Activated naive CD4-positive, alpha-beta T cell treated with anti-CD3 and anti-CD28 coated beads, Interleukin-2, amount 10 ng/mL, durations not matched to agents 7 days and 5 days (primary cell): ENCODE measurements at regions not wholly inside any gene's neighbourhood (a gene's known extent, or its start where the extent isn't known, plus 50 kb on each side); places are given as distances from the start of the nearest gene placed in this dataset.
A peak's percentile ranks its signal among the peaks of the same experiment; 100 is the strongest.

Experiments used
- CTCF ChIA-PET: fragments of 350-600 bp; sonication (Branson Sonifier 250); formaldehyde crosslinking; loops from one replicate; lab custom pipeline; 2021; ENCODE audit warnings: antibody characterized with exemption; lab: Charles Lee
- DNase-seq: peaks from one replicate; pipeline ENCODE4 v3.0.0-alpha.2; 2020
- H3K27ac Mint-ChIP-seq: one replicate; pipeline ENCODE4 v1.8.0; 2021; ENCODE audit warnings: mild to moderate bottlenecking, moderate library complexity, mixed read lengths
- H3K27me3 Mint-ChIP-seq: one replicate; pipeline ENCODE4 v1.8.0; 2021; ENCODE audit warnings: mild to moderate bottlenecking, mixed read lengths
- H3K36me3 Mint-ChIP-seq: one replicate; pipeline ENCODE4 v1.8.0; 2021; ENCODE audit warnings: mixed read lengths
- H3K4me1 Mint-ChIP-seq: one replicate; pipeline ENCODE4 v1.8.0; 2021; ENCODE audit warnings: mixed read lengths
- H3K4me3 Mint-ChIP-seq: one replicate; pipeline ENCODE4 v1.8.0; 2021; ENCODE audit warnings: mild to moderate bottlenecking, moderate library complexity, mixed read lengths
- H3K9me3 Mint-ChIP-seq: one replicate; pipeline ENCODE4 v1.8.0; 2021; ENCODE audit warnings: mixed read lengths

DNA sequence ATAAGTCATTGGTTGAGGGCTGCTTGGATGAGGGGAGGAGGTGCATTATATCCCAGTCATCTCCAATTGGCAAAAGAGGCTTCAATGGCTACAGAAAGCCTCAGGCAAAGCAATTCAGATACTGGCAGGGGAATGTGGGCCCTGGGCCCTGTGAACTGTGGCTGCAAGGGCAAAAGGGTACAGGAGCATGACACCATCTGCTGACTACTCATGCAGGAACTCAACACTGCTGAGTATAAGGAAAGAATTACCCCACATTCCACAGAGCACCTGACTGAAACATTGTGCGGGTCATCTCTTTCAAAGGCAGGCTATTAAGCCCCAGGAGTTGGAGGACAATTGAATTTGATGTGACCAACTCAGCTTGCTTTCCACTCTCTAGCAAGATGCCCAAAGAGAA lies 92.1 kb upstream of the SPTLC3 start:
- H3K27ac Mint-ChIP-seq: no peak overlapping the region
- H3K9me3 Mint-ChIP-seq: no peaks in the 10 kb centered on the region
- no peaks in the 10 kb centered on the region for H3K27me3 Mint-ChIP-seq
- H3K36me3 Mint-ChIP-seq: no peaks in the 10 kb centered on the region
- no peak overlapping the region for H3K4me3 Mint-ChIP-seq
- CTCF ChIA-PET: interaction anchor here (3.3 kb wide), 1 partner anchor 8 kb away, joined by 10 read pairs; no protein-coding TSS in a partner anchor
- no peaks in the 10 kb centered on the region for H3K4me1 Mint-ChIP-seq
- DNase-seq: no peak

DNA sequence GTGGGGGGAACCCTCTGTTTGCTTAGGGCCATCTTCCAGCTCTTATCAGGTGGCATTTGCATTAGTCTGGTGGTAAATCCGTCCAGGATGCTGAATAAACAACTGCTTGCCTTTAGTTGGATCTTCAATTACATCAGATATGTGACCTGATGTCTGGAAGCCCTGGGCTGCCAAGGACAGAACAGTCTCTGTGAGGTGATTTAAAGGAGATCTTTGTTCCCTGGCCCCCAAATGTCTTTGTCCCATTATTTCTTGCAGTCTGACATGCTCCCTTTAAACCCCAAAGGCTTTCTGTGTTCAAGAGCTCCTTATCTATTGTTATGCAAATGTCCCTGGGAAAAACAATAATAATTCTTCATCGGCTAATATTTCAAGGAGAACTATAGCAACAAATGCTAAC lies 84.6 kb upstream of the SPTLC3 start:
- CTCF ChIA-PET: interaction anchor here (1.4 to 2.7 kb wide), 6 partner anchors 8 to 379 kb away, joined by 3 to 16 read pairs (median 6); no protein-coding TSS in a partner anchor
- Mint-ChIP-seq H3K27ac (no peak overlapping the region), H3K4me1 (no peaks in the 10 kb centered on the region), H3K9me3 (no peaks in the 10 kb centered on the region), H3K4me3 (no peak overlapping the region), H3K36me3 (no peaks in the 10 kb centered on the region), H3K27me3 (no peaks in the 10 kb centered on the region)
- no peak for DNase-seq

GRCh38 chr20:12925210-12925755 lies 83.5 kb upstream of the SPTLC3 start:
- no peak overlapping the region for H3K27ac Mint-ChIP-seq
- no peak overlapping the region for H3K4me3 Mint-ChIP-seq
- no peaks in the 10 kb centered on the region for H3K36me3 Mint-ChIP-seq
- no peaks in the 10 kb centered on the region for H3K4me1 Mint-ChIP-seq
- no peaks in the 10 kb centered on the region for H3K9me3 Mint-ChIP-seq
- CTCF ChIA-PET: interaction anchor here (0.7 to 2.7 kb wide), 9 partner anchors 9 to 848 kb away, joined by 3 to 16 read pairs (median 5); no protein-coding TSS in a partner anchor
- H3K27me3 Mint-ChIP-seq: no peaks in the 10 kb centered on the region
- peak; percentile 44 for DNase-seq

GRCh38 chr20:12925863-12926793 lies 82.6 kb upstream of the SPTLC3 start:
- no peaks in the 10 kb centered on the region for H3K36me3 Mint-ChIP-seq
- CTCF ChIA-PET: interaction anchor here (0.7 to 2.7 kb wide), 6 partner anchors 10 to 377 kb away, joined by 3 to 16 read pairs (median 6); no protein-coding TSS in a partner anchor
- no peaks in the 10 kb centered on the region for H3K9me3 Mint-ChIP-seq
- H3K4me1 Mint-ChIP-seq: no peaks in the 10 kb centered on the region
- DNase-seq: no peak
- no peak overlapping the region for H3K27ac Mint-ChIP-seq
- no peak overlapping the region for H3K4me3 Mint-ChIP-seq
- H3K27me3 Mint-ChIP-seq: no peaks in the 10 kb centered on the region

GRCh38 chr20:12927489-12927888 lies 81.3 kb upstream of the SPTLC3 start:
- CTCF ChIA-PET: interaction anchor here (0.8 to 0.9 kb wide), 2 partner anchors 51 to 861 kb away, joined by 3 read pairs; no protein-coding TSS in a partner anchor
- Mint-ChIP-seq H3K27ac (no peak overlapping the region), H3K36me3 (no peaks in the 10 kb centered on the region), H3K9me3 (no peaks in the 10 kb centered on the region), H3K27me3 (no peaks in the 10 kb centered on the region), H3K4me3 (no peak overlapping the region), H3K4me1 (no peaks in the 10 kb centered on the region)
- no peak for DNase-seq

DNA sequence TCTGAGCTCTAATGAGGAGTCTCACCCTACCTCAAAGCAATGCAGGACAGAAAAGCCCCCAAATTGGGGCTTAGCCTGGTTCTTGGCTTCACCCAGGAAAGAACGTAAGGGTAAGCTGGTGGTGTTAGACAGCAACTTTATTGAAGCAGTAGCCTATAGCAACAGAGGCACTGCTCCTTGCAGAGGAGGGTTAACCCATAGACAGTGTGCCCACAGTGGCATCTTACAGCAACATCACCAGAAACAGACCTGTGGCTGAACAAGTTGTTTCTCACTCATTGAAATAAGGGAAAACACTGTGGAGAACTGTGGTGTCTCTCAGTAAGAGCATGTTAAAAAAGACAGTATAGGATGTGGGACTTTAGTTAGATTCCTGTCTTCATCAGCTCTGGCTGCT lies 80.4 kb upstream of the SPTLC3 start:
- no peak overlapping the region for H3K27ac Mint-ChIP-seq
- no peak for DNase-seq

GRCh38 chr20:12928755-12929401 lies 79.9 kb upstream of the SPTLC3 start:
- CTCF ChIA-PET: interaction anchor here (0.7 kb wide), 2 partner anchors 175 to 1125 kb away, joined by 3 to 4 read pairs; no protein-coding TSS in a partner anchor
- no peaks in the 10 kb centered on the region for H3K4me1 Mint-ChIP-seq
- no peaks in the 10 kb centered on the region for H3K36me3 Mint-ChIP-seq
- no peak for DNase-seq
- H3K9me3 Mint-ChIP-seq: no peaks in the 10 kb centered on the region
- H3K27ac Mint-ChIP-seq: no peak overlapping the region
- no peaks in the 10 kb centered on the region for H3K27me3 Mint-ChIP-seq
- no peak overlapping the region for H3K4me3 Mint-ChIP-seq

More for the DNA sequence above, 80.4 kb upstream of the SPTLC3 start:
- Mint-ChIP-seq H3K4me3 (no peak overlapping the region), H3K27me3 (no peaks in the 10 kb centered on the region), H3K9me3 (no peaks in the 10 kb centered on the region), H3K4me1 (no peaks in the 10 kb centered on the region), H3K36me3 (no peaks in the 10 kb centered on the region)
- CTCF ChIA-PET: interaction anchor here (0.9 kb wide), 1 partner anchor 50 kb away, joined by 3 read pairs; no protein-coding TSS in a partner anchor

- CTCF ChIA-PET: no interaction called here
- H3K4me1 Mint-ChIP-seq: no peaks in the 10 kb centered on the region
- no peak for DNase-seq
- H3K4me3 Mint-ChIP-seq: no peak overlapping the region
- H3K27ac Mint-ChIP-seq: no peak overlapping the region
- H3K9me3 Mint-ChIP-seq: no peaks in the 10 kb centered on the region
- H3K36me3 Mint-ChIP-seq: no peaks in the 10 kb centered on the region
- peaks cover 4% of the 10 kb centered on the region for H3K27me3 Mint-ChIP-seq
Measured at GRCh38 chr20:12936020-12936419, 72.8 kb upstream of the SPTLC3 start.

DNA sequence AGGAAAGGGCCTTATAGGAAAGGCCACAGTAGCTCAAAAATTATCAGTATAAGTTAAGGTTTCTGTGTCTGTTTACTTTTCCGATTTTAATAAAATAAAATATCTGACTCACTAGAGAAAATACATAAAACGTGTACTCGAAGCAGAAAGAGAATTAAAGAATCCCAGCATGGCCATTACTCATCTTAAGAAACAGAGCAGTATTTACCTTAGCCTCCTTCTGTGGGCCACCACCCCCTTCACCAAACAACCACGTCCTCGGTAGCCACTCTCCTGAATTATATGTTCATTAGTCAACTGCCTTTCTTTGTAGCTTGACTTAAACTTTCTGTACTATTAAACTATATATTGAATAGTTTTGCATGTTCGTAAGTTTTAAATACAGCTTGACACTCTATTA lies 72.2 kb upstream of the SPTLC3 start:
- no peak overlapping the region for H3K27ac Mint-ChIP-seq
- no peaks in the 10 kb centered on the region for H3K36me3 Mint-ChIP-seq
- no peak for DNase-seq
- CTCF ChIA-PET: no interaction called here
- H3K4me3 Mint-ChIP-seq: no peak overlapping the region
- no peaks in the 10 kb centered on the region for H3K4me1 Mint-ChIP-seq
- no peaks in the 10 kb centered on the region for H3K9me3 Mint-ChIP-seq
- peaks cover 4% of the 10 kb centered on the region for H3K27me3 Mint-ChIP-seq

DNA sequence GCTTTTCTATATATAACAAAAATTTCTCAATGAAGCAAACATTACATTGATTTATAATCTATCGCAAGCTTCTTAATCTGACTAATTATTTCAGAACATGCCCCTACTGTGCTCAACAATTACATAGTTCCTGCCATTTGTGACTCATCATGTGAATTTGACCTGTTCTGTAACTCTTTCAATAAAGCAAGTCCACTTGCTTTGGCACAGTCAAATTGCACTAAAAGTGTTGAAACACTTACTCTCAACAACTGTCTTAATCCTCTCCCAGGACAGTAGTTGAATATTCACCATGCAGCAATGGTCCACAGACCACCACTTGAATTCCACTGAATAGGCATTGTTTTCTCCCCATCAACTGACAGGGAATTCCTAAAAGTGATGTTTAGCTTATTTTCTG lies 67.7 kb upstream of the SPTLC3 start:
- Mint-ChIP-seq H3K9me3 (no peaks in the 10 kb centered on the region), H3K36me3 (no peaks in the 10 kb centered on the region), H3K27me3 (no peaks in the 10 kb centered on the region), H3K4me3 (no peak overlapping the region), H3K27ac (no peak overlapping the region), H3K4me1 (no peaks in the 10 kb centered on the region)
- no peak for DNase-seq
- CTCF ChIA-PET: no interaction called here

- CTCF ChIA-PET: interaction anchor here (0.6 kb wide), 1 partner anchor 392 kb away, joined by 3 read pairs; no protein-coding TSS in a partner anchor
- Mint-ChIP-seq H3K36me3 (no peaks in the 10 kb centered on the region), H3K27ac (no peak overlapping the region), H3K27me3 (no peaks in the 10 kb centered on the region), H3K9me3 (no peaks in the 10 kb centered on the region), H3K4me1 (no peaks in the 10 kb centered on the region), H3K4me3 (no peak overlapping the region)
- no peak for DNase-seq
Measured at GRCh38 chr20:12942123-12942522, 66.6 kb upstream of the SPTLC3 start.

DNA sequence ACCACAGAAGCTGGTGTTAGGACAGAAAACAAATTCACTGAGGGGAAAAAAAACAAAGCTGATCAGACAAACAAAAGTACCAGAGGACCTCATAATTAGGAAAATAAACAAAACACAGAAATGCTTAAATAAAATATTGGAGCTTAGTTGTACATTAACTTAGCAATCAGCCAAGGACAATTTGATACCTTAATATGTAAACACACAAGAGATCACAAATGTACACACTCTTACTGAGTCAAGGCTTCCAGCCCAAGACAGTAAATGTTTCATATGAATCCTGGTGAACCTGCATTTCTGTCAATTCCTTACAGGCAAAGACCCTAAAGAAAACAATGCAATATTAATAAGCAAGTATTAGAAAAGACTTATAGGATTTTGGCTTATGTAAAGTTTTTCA lies 62.0 kb upstream of the SPTLC3 start:
- no peaks in the 10 kb centered on the region for H3K9me3 Mint-ChIP-seq
- CTCF ChIA-PET: no interaction called here
- no peaks in the 10 kb centered on the region for H3K27me3 Mint-ChIP-seq
- H3K27ac Mint-ChIP-seq: no peak overlapping the region
- H3K36me3 Mint-ChIP-seq: no peaks in the 10 kb centered on the region
- DNase-seq: no peak
- H3K4me1 Mint-ChIP-seq: no peaks in the 10 kb centered on the region
- no peak overlapping the region for H3K4me3 Mint-ChIP-seq

DNA sequence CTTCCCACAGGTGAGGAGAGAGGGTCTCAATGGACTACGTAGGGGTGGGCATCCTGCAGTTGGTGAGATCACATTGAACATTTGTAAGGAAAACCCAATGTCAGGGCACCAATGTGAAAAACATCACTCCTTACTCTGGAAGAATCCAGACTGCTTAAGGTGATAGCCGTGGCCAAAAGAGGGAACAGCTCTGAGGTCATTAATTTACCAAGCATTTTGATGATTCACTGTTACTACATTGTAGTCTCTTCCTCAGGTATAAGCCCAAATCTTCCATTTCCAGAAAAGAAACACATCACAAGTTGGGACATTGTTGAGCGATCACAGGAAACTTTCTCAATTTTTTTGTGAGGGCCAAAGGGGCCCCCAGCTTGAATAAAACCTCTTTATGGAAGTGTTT lies 61.1 kb upstream of the SPTLC3 start:
- H3K9me3 Mint-ChIP-seq: no peaks in the 10 kb centered on the region
- H3K4me1 Mint-ChIP-seq: no peaks in the 10 kb centered on the region
- CTCF ChIA-PET: no interaction called here
- H3K36me3 Mint-ChIP-seq: no peaks in the 10 kb centered on the region
- no peaks in the 10 kb centered on the region for H3K27me3 Mint-ChIP-seq
- no peak overlapping the region for H3K27ac Mint-ChIP-seq
- H3K4me3 Mint-ChIP-seq: no peak overlapping the region
- no peak for DNase-seq

GRCh38 chr20:12949429-12949980 lies 59.3 kb upstream of the SPTLC3 start:
- no peak overlapping the region for H3K4me3 Mint-ChIP-seq
- CTCF ChIA-PET: no interaction called here
- H3K27me3 Mint-ChIP-seq: no peaks in the 10 kb centered on the region
- no peaks in the 10 kb centered on the region for H3K9me3 Mint-ChIP-seq
- no peak overlapping the region for H3K27ac Mint-ChIP-seq
- H3K4me1 Mint-ChIP-seq: no peaks in the 10 kb centered on the region
- H3K36me3 Mint-ChIP-seq: no peaks in the 10 kb centered on the region
- DNase-seq: no peak
